Neutrophil (primary cell): ENCODE measurements at regions not wholly inside any gene's neighbourhood (a gene's known extent, or its start where the extent isn't known, plus 50 kb on each side); places are given as distances from the start of the nearest gene placed in this dataset.

Experiments used
- H3K27ac ChIP-seq: fragments of 200-600 bp; sonication (generic); 2 replicates; pipeline ENCODE4 v1.5.1; 2016; ENCODE audit warnings: mild to moderate bottlenecking, moderate library complexity
- H3K27me3 ChIP-seq: fragments of 200-600 bp; sonication (generic); 2 replicates; pipeline ENCODE4 v1.6.0; 2016; ENCODE audit warnings: mild to moderate bottlenecking
- H3K36me3 ChIP-seq: fragments of 200-600 bp; sonication (generic); 2 replicates; pipeline ENCODE4 v1.5.1; 2017
- H3K4me1 ChIP-seq, 2 experiments: fragments of 200-600 bp in 1 of 2; sonication (generic) in 1 of 2; 1 replicate in 1 of 2; 2 replicates in 1 of 2; pipeline versions ENCODE4 v1.5.1 to v1.6.1; 2013 to 2016; ENCODE audit warnings: low read depth in 1 of 2, low read length in 1 of 2, mild to moderate bottlenecking in 1 of 2, moderate library complexity in 1 of 2; ENCODE audit not compliant: control insufficient read depth in 1 of 2, insufficient read depth in 1 of 2
- H3K4me3 ChIP-seq, 2 experiments: fragments of 200-600 bp in 1 of 2; sonication (generic) in 1 of 2; 1 replicate in 1 of 2; 2 replicates in 1 of 2; pipeline ENCODE4 v1.5.1; 2013 to 2016; ENCODE audit warnings: low read depth in 1 of 2, low read length in 1 of 2, mild to moderate bottlenecking in 1 of 2, moderate library complexity in 1 of 2
- H3K9me3 ChIP-seq: fragments of 200-600 bp; sonication (generic); 2 replicates; pipeline ENCODE4 v1.5.1; 2016
- TF ChIP-seq, protein P1 (sequence below): fragments of 200-600 bp; sonication (generic); IDR thresholded peaks from 2 replicates; pipeline ENCODE4 v1.5.1; 2016; ENCODE audit warnings: antibody characterized with exemption

DNA sequence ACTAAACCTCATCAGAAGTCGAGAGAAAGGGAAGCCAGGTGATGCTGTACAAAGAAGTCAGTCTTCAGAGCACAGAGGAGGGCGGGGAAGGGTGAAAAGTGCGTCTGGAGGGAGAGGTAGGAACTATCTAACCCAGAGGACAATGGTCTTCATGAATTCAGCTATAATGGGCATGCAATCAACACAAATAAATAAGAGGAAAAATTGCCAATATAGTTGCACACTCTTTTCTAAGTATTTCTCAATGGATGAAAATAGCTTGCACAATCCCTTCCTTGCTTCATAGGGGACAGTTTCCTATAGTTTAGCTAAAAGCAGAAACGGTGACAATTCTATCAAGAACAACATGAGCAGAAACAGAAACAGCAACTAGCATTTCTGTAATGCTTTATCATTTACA is 931.2 kb downstream of the AACS start:
- H3K4me1 ChIP-seq, result no peaks in the 10 kb centered on the region
- H3K27me3 ChIP-seq, result no peaks in the 10 kb centered on the region
- TF ChIP-seq, protein P1, sequence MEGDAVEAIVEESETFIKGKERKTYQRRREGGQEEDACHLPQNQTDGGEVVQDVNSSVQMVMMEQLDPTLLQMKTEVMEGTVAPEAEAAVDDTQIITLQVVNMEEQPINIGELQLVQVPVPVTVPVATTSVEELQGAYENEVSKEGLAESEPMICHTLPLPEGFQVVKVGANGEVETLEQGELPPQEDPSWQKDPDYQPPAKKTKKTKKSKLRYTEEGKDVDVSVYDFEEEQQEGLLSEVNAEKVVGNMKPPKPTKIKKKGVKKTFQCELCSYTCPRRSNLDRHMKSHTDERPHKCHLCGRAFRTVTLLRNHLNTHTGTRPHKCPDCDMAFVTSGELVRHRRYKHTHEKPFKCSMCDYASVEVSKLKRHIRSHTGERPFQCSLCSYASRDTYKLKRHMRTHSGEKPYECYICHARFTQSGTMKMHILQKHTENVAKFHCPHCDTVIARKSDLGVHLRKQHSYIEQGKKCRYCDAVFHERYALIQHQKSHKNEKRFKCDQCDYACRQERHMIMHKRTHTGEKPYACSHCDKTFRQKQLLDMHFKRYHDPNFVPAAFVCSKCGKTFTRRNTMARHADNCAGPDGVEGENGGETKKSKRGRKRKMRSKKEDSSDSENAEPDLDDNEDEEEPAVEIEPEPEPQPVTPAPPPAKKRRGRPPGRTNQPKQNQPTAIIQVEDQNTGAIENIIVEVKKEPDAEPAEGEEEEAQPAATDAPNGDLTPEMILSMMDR, result no peak
- H3K4me3 ChIP-seq, result no peak overlapping the region
- H3K36me3 ChIP-seq, result no peaks in the 10 kb centered on the region
- H3K27ac ChIP-seq, result no peak overlapping the region
- H3K9me3 ChIP-seq, result no peaks in the 10 kb centered on the region

DNA sequence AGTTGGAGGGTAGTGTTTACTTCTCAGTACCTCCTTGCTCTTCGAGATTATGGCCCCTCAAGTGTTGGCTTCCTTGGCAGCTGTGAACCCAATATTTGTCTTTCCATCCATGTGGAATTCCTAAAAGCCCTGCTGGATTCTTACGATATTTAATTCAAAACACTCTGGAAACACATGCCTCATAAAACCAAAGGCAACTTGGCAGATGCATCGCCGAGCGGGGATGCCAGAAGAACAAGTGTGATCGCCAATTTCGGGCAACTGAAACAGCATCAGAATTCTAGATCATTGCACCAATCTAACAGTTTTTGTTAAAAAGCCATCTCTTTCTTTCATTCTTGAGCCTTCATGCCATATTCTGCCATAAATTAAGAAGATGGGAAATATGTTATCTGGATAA is 934.4 kb downstream of the AACS start:
- Histone ChIP-seq H3K27me3 (no peaks in the 10 kb centered on the region), H3K9me3 (no peaks in the 10 kb centered on the region), H3K27ac (no peak overlapping the region), H3K4me3 (no peak overlapping the region), H3K4me1 (no peaks in the 10 kb centered on the region), H3K36me3 (no peaks in the 10 kb centered on the region)
- TF ChIP-seq, protein P1, result no peak

GRCh38 chr12:126019385-126019784 is 954.1 kb downstream of the AACS start:
- H3K36me3 ChIP-seq, result no peaks in the 10 kb centered on the region
- H3K4me1 ChIP-seq, result no peaks in the 10 kb centered on the region
- H3K9me3 ChIP-seq, result no peaks in the 10 kb centered on the region
- H3K27me3 ChIP-seq, result no peaks in the 10 kb centered on the region
- no peak overlapping the region for H3K27ac ChIP-seq
- TF ChIP-seq, protein P1, result no peak
- H3K4me3 ChIP-seq, result no peak overlapping the region

DNA sequence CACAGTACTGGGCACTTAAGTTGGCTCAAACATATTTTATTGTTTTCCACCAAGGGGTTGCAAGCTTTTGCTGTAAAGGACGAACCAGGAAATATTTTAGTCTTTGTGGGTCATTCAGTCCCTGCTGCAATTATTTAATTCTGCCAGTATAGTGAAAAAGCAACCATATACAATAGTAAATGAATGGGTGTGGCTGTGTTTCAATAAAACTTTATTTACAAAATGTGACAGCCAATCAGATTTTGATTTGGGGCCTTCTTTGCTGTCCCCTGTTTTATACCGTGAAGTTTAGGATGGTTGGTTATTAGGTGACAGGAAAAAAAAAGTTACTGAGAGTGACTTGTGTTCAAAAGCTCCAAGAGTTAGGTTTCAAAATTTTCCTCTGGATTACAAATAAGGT is 956.4 kb downstream of the AACS start:
- Histone ChIP-seq H3K36me3 (no peaks in the 10 kb centered on the region), H3K27me3 (no peaks in the 10 kb centered on the region), H3K27ac (no peak overlapping the region), H3K4me1 (no peaks in the 10 kb centered on the region), H3K4me3 (no peak overlapping the region), H3K9me3 (no peaks in the 10 kb centered on the region)
- TF ChIP-seq, protein P1, result no peak

DNA sequence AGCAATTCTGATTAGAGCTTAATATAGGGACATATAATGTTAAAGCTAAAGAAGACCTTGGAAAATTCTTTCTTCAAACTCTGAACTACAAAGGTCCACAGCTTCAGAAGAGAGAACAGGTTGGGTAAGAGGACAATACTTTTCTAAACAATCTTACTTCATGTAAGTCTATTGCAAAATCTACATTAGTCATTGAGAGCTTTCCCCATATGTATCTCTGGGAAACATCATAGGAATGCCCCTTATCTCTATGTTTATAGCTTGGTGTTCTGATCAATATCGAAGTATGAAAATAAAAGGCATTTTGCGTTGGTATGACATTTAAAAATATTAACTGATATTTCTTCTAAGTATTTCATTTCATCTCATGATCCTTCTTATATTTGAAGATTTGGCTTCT is 962.6 kb downstream of the AACS start:
- Histone ChIP-seq H3K4me1 (no peaks in the 10 kb centered on the region), H3K9me3 (no peaks in the 10 kb centered on the region)
- TF ChIP-seq, protein P1, result no peak

GRCh38 chr12:126030573-126030972 is 965.3 kb downstream of the AACS start:
- Histone ChIP-seq H3K4me1 (no peaks in the 10 kb centered on the region), H3K27me3 (no peaks in the 10 kb centered on the region), H3K4me3 (no peak overlapping the region), H3K27ac (no peak overlapping the region), H3K36me3 (no peaks in the 10 kb centered on the region), H3K9me3 (no peaks in the 10 kb centered on the region)
- TF ChIP-seq, protein P1, result no peak

More for the DNA sequence above, 962.6 kb downstream of the AACS start:
- Histone ChIP-seq H3K27me3 (no peaks in the 10 kb centered on the region), H3K4me3 (no peak overlapping the region), H3K36me3 (no peaks in the 10 kb centered on the region), H3K27ac (no peak overlapping the region)
